ENCODE measurements at regions not wholly inside any gene's neighbourhood (a gene's known extent, or its start where the extent isn't known, plus 50 kb on each side); places are given as distances from the start of the nearest gene placed in this dataset.

DNA sequence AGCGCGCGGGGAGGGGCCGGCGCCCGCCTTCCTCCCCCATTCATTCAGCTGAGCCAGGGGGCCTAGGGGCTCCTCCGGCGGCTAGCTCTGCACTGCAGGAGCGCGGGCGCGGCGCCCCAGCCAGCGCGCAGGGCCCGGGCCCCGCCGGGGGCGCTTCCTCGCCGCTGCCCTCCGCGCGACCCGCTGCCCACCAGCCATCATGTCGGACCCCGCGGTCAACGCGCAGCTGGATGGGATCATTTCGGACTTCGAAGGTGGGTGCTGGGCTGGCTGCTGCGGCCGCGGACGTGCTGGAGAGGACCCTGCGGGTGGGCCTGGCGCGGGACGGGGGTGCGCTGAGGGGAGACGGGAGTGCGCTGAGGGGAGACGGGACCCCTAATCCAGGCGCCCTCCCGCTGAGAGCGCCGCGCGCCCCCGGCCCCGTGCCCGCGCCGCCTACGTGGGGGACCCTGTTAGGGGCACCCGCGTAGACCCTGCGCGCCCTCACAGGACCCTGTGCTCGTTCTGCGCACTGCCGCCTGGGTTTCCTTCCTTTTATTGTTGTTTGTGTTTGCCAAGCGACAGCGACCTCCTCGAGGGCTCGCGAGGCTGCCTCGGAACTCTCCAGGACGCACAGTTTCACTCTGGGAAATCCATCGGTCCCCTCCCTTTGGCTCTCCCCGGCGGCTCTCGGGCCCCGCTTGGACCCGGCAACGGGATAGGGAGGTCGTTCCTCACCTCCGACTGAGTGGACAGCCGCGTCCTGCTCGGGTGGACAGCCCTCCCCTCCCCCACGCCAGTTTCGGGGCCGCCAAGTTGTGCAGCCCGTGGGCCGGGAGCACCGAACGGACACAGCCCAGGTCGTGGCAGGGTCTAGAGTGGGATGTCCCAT, 232.8 kb downstream of the SEC14L1 start:
- Histone ChIP-seq H3K36me3 (ENCODE audit: control insufficient read depth, insufficient read depth, low read length) (no peaks in the 10 kb centered on the region), H3K4me3 (ENCODE audit: insufficient read depth, low read depth, low read length, poor library complexity, severe bottlenecking) (peak overlapping the region; percentile 91), H3K27ac (ENCODE audit: insufficient read depth, low read length, poor library complexity, severe bottlenecking) (peak overlapping the region; percentile 83), H3K27me3 (replicated peaks; ENCODE audit: control insufficient read depth, insufficient read depth, low read length, poor library complexity, severe bottlenecking) (no peaks in the 10 kb centered on the region), H3K4me1 (ENCODE audit: control insufficient read depth, insufficient read depth, low read length, poor library complexity, severe bottlenecking) (peaks cover 56% of the 10 kb centered on the region), H3K9me3 (ENCODE audit: control insufficient read depth, low read length) (no peaks in the 10 kb centered on the region)
- peak in 1 of 3 donors; percentile 24 for DNase-seq

DNA sequence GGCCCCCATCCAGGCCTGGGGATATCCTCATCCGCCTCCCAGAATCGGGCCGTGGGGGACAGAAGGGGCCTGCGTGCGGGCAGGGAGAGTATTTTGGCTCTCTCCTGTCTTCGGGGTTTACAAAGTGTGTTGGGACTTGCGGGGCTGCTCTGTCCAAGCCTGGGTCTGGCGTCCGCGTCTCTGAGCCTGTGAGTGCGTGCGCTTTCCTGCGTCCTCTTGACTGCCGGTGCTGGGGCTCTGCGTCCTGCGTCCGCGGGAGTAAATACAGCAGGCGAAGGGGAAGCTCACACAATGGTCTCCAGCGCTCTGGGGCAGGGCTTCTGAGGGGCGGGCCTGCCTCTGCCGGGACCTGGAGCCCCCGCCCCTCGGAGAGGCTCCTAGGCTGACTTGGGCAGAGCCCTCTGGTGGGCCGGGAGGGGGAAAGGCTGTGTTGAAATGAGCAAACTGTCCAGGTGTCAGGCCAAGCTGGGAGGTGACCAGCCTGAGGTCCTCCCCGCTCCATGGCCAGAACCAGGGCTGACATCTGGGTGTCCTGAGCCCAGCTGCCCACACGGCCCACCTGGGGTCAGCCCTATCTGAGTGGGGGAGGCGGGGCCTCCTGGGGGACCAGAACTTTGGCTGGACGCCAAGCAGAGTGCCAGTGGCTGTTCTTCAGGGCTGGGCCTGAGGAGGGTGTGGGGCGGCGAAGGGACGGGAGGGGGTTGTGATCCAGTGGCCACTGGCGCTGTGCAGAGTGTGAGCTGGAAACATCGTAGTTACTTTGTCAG, 233.6 kb downstream of the SEC14L1 start:
- Histone ChIP-seq H3K9me3 (ENCODE audit: control insufficient read depth, low read length) (no peaks in the 10 kb centered on the region), H3K4me3 (ENCODE audit: insufficient read depth, low read depth, low read length, poor library complexity, severe bottlenecking) (peak overlapping the region; percentile 91), H3K27ac (ENCODE audit: insufficient read depth, low read length, poor library complexity, severe bottlenecking) (peak overlapping the region; percentile 83), H3K4me1 (ENCODE audit: control insufficient read depth, insufficient read depth, low read length, poor library complexity, severe bottlenecking) (peaks cover 64% of the 10 kb centered on the region), H3K27me3 (replicated peaks; ENCODE audit: control insufficient read depth, insufficient read depth, low read length, poor library complexity, severe bottlenecking) (no peaks in the 10 kb centered on the region), H3K36me3 (ENCODE audit: control insufficient read depth, insufficient read depth, low read length) (no peaks in the 10 kb centered on the region)
- DNase-seq: peak; percentile 47 to 67 (median 60)

DNA sequence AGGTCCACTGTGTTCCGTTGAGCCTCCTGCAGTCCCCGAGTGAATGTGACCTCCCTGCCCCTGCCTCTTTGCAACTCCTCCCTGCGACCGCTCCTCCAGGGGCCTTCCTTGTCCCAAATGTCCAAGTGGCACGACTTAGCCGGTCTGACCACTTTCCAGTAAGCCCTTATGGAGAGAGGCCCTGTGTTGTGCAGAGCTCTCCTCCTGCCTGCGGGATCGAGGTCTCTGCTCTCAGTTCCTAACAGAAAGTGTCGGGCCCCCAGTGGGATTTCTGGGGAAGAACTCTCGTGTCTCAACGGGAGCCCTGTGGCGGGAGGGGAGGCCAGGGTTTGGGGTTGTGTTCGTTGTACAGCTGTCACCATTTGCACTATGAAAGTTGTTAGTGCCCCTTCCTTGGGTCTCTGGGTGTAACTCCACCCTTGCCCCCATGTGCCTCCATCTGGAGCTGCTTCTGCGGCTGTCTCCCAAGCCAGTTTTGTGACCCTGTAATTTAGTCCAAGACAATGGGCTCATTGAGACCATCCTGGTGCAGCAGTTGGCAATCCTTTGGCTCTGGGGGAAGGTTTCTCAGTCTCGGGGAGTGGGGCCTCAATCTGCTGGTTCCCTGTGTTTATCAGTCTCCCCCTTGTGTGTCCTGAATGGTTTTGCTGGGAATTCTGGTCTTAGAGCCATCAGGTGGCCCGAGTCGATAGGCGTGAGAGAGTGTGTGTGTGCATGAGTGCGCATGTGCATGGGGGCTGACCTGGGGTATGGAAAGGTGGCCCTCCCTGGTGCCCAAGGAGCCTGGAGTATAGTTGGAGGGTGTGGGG, 234.5 kb downstream of the SEC14L1 start:
- Histone ChIP-seq H3K9me3 (ENCODE audit: control insufficient read depth, low read length) (no peaks in the 10 kb centered on the region), H3K4me1 (ENCODE audit: control insufficient read depth, insufficient read depth, low read length, poor library complexity, severe bottlenecking) (peaks cover 71% of the 10 kb centered on the region), H3K4me3 (ENCODE audit: insufficient read depth, low read depth, low read length, poor library complexity, severe bottlenecking) (peak overlapping the region; percentile 91), H3K27ac (ENCODE audit: insufficient read depth, low read length, poor library complexity, severe bottlenecking) (peak overlapping the region; percentile 83), H3K36me3 (ENCODE audit: control insufficient read depth, insufficient read depth, low read length) (no peaks in the 10 kb centered on the region), H3K27me3 (replicated peaks; ENCODE audit: control insufficient read depth, insufficient read depth, low read length, poor library complexity, severe bottlenecking) (no peaks in the 10 kb centered on the region)
- no peak for DNase-seq

GRCh38 chr17:77375917-77376651, 235.3 kb downstream of the SEC14L1 start:
- peak overlapping the region; percentile 91 for H3K4me3 ChIP-seq (ENCODE audit: insufficient read depth, low read depth, low read length, poor library complexity, severe bottlenecking)
- H3K36me3 ChIP-seq (ENCODE audit: control insufficient read depth, insufficient read depth, low read length): no peaks in the 10 kb centered on the region
- no peaks in the 10 kb centered on the region for H3K27me3 ChIP-seq (replicated peaks; ENCODE audit: control insufficient read depth, insufficient read depth, low read length, poor library complexity, severe bottlenecking)
- DNase-seq: peak; percentile 51 to 59 (median 59)
- no peaks in the 10 kb centered on the region for H3K9me3 ChIP-seq (ENCODE audit: control insufficient read depth, low read length)
- H3K4me1 ChIP-seq (ENCODE audit: control insufficient read depth, insufficient read depth, low read length, poor library complexity, severe bottlenecking): peaks cover 72% of the 10 kb centered on the region
- peak overlapping the region; percentile 83 for H3K27ac ChIP-seq (ENCODE audit: insufficient read depth, low read length, poor library complexity, severe bottlenecking)

GRCh38 chr17:77376795-77377709, 236.3 kb downstream of the SEC14L1 start:
- peak overlapping the region; percentile 83 for H3K27ac ChIP-seq (ENCODE audit: insufficient read depth, low read length, poor library complexity, severe bottlenecking)

DNA sequence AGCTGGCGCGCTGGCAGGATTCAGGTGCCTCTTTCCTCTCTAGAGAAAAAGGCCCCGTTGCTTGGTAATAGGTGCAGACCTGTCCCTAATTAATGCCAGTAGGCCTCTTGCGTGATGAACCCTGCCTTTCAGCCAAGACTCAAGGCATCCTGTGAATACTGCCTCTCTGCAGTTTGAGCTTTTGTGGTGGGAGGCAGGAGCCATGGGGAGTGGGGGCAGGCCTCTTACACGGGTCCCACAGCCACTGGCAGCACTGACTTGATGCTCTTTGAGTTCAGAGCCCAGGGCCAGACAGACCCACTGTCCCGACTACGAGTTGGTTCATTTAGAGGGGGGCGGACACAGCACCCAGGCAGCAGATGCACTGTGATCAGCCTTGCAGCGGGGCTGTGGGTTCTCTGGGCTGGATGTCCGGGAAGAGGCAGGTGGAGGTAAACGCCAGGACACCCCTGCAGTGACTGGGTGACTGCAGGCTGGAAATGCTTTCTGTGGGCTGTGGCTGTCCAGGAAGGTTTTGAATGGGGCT, 237.0 kb downstream of the SEC14L1 start:
- Histone ChIP-seq H3K36me3 (ENCODE audit: control insufficient read depth, insufficient read depth, low read length) (no peaks in the 10 kb centered on the region), H3K27ac (ENCODE audit: insufficient read depth, low read length, poor library complexity, severe bottlenecking) (no peak overlapping the region), H3K4me3 (ENCODE audit: insufficient read depth, low read depth, low read length, poor library complexity, severe bottlenecking) (no peak overlapping the region)

More at GRCh38 chr17:77376795-77377709, 236.3 kb downstream of the SEC14L1 start:
- Histone ChIP-seq H3K4me1 (ENCODE audit: control insufficient read depth, insufficient read depth, low read length, poor library complexity, severe bottlenecking) (peaks cover 72% of the 10 kb centered on the region), H3K36me3 (ENCODE audit: control insufficient read depth, insufficient read depth, low read length) (no peaks in the 10 kb centered on the region), H3K27me3 (replicated peaks; ENCODE audit: control insufficient read depth, insufficient read depth, low read length, poor library complexity, severe bottlenecking) (no peaks in the 10 kb centered on the region), H3K4me3 (ENCODE audit: insufficient read depth, low read depth, low read length, poor library complexity, severe bottlenecking) (peak overlapping the region; percentile 91), H3K9me3 (ENCODE audit: control insufficient read depth, low read length) (no peaks in the 10 kb centered on the region)
- no peak for DNase-seq

GRCh38 chr17:77378318-77379064, 237.7 kb downstream of the SEC14L1 start:
- no peak overlapping the region for H3K4me3 ChIP-seq (ENCODE audit: insufficient read depth, low read depth, low read length, poor library complexity, severe bottlenecking)
- H3K4me1 ChIP-seq (ENCODE audit: control insufficient read depth, insufficient read depth, low read length, poor library complexity, severe bottlenecking): peaks cover 77% of the 10 kb centered on the region
- no peak for DNase-seq
- H3K36me3 ChIP-seq (ENCODE audit: control insufficient read depth, insufficient read depth, low read length): no peaks in the 10 kb centered on the region
- no peaks in the 10 kb centered on the region for H3K27me3 ChIP-seq (replicated peaks; ENCODE audit: control insufficient read depth, insufficient read depth, low read length, poor library complexity, severe bottlenecking)
- no peak overlapping the region for H3K27ac ChIP-seq (ENCODE audit: insufficient read depth, low read length, poor library complexity, severe bottlenecking)
- H3K9me3 ChIP-seq (ENCODE audit: control insufficient read depth, low read length): no peaks in the 10 kb centered on the region

More for the DNA sequence above, 237.0 kb downstream of the SEC14L1 start:
- H3K27me3 ChIP-seq (replicated peaks; ENCODE audit: control insufficient read depth, insufficient read depth, low read length, poor library complexity, severe bottlenecking): no peaks in the 10 kb centered on the region
- H3K9me3 ChIP-seq (ENCODE audit: control insufficient read depth, low read length): no peaks in the 10 kb centered on the region
- peaks cover 71% of the 10 kb centered on the region for H3K4me1 ChIP-seq (ENCODE audit: control insufficient read depth, insufficient read depth, low read length, poor library complexity, severe bottlenecking)
- DNase-seq: no peak

- H3K27me3 ChIP-seq (replicated peaks; ENCODE audit: control insufficient read depth, insufficient read depth, low read length, poor library complexity, severe bottlenecking): no peaks in the 10 kb centered on the region
- no peaks in the 10 kb centered on the region for H3K9me3 ChIP-seq (ENCODE audit: control insufficient read depth, low read length)
- H3K27ac ChIP-seq (ENCODE audit: insufficient read depth, low read length, poor library complexity, severe bottlenecking): no peak overlapping the region
- H3K4me1 ChIP-seq (ENCODE audit: control insufficient read depth, insufficient read depth, low read length, poor library complexity, severe bottlenecking): peaks cover 83% of the 10 kb centered on the region
- DNase-seq: no peak
- H3K36me3 ChIP-seq (ENCODE audit: control insufficient read depth, insufficient read depth, low read length): no peaks in the 10 kb centered on the region
- no peak overlapping the region for H3K4me3 ChIP-seq (ENCODE audit: insufficient read depth, low read depth, low read length, poor library complexity, severe bottlenecking)
These were observed 238.3 kb downstream of the SEC14L1 start for GRCh38 chr17:77379065-77379428.

All from effector memory CD4-positive, alpha-beta T cell (primary cell).